ENCODE measurements at regions not wholly inside any gene's neighbourhood (a gene's known extent, or its start where the extent isn't known, plus 50 kb on each side); places are given as distances from the start of the nearest gene placed in this dataset.

- TF ChIP-seq TAF1 (IDR thresholded peaks at IDR 0.05; ENCODE audit: borderline replicate concordance, insufficient read depth, low read length) (no peak), SIN3A (IDR thresholded peaks at IDR 0.05; ENCODE audit: borderline replicate concordance, insufficient read depth, low read length) (no peak)
These were observed 54.2 kb upstream of the SEMA6D start for GRCh38 chr15:47663101-47663500.
